SK-N-MC (cell line): ENCODE measurements at regions not wholly inside any gene's neighbourhood (a gene's known extent, or its start where the extent isn't known, plus 50 kb on each side); places are given as distances from the start of the nearest gene placed in this dataset.

Experiments
- EZH2 ChIP-seq: fragments of 200-600 bp; sonication (generic); IDR thresholded peaks from one replicate; pipeline ENCODE4 v1.6.1; 2017; ENCODE audit warnings: antibody characterized with exemption
- FOXP2 ChIP-seq: optimal IDR thresholded peaks from 2 replicates; pipeline ENCODE3; 2011; ENCODE audit warnings: mild to moderate bottlenecking, moderate library complexity; ENCODE audit not compliant: insufficient read depth; ENCODE audit errors: extremely low read length, control extremely low read depth
- POLR2AphosphoS5 ChIP-seq: IDR thresholded peaks from 2 replicates; pipeline ENCODE4 v1.6.1; 2012; ENCODE audit warnings: mild to moderate bottlenecking, low read depth, low read length, borderline replicate concordance

DNA sequence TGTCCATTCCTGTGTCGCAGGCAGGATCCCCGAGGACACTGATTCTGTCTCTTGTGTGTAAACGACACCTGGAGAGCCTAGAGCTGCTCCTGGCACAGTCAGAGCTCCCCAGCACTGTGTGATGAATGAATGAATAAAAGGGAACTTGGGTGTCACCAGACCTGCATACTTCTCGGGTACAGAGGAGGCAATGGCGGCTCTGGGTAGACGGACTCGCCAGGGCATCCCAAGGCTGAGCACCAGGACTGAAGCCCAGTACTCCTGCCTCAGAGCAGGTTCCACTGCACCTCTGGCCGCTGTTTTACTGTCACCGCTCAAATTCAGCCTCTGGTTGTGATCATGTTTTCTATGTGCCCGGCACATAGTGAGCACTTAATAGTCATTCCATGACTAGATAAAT is 255.8 kb downstream of the GLRX3 start:
- TF ChIP-seq POLR2AphosphoS5: no peak
- no peak for TF ChIP-seq EZH2
- no peak for TF ChIP-seq FOXP2
